A673 (cell line): ENCODE measurements at regions not wholly inside any gene's neighbourhood (a gene's known extent, or its start where the extent isn't known, plus 50 kb on each side); places are given as distances from the start of the nearest gene placed in this dataset.
A peak's percentile ranks its signal among the peaks of the same experiment; 100 is the strongest.

Experiments used
- BruUV-seq: library from RNA; stranded (reverse); fragments of 400-500 nt; replicated peaks from 2 replicates; lab custom pipeline; 2021; lab: Mats Ljungman, UMichigan
- CTCF ChIA-PET: fragments of 300-600 bp; sonication (Branson Sonifier 250); formaldehyde crosslinking; loops from one replicate; lab custom pipeline; 2022; ENCODE audit warnings: antibody characterized with exemption; lab: Charles Lee
- POLR2A ChIA-PET: fragments of 300-600 bp; sonication (Branson Sonifier 250); formaldehyde crosslinking; loops from one replicate; lab custom pipeline; 2022; ENCODE audit warnings: antibody characterized with exemption; ENCODE audit not compliant: low non-redundant PET; lab: Charles Lee
- DNase-seq: peaks from one replicate; pipeline ENCODE4 v3.0.0-alpha.2; 2015; ENCODE audit warnings: low spot score
- H3K27ac ChIP-seq: fragments of 200-600 bp; sonication (generic); 2 replicates; pipeline ENCODE4 v1.5.1; 2016; ENCODE audit warnings: mixed run types, low read depth, mild to moderate bottlenecking, mixed read lengths, antibody characterized with exemption, low read length; ENCODE audit not compliant: poor library complexity, severe bottlenecking
- H3K27me3 ChIP-seq: fragments of 200-600 bp; sonication (generic); replicated peaks from 2 replicates; pipeline ENCODE4 v1.6.1; 2017; ENCODE audit warnings: mixed run types, low read depth, mild to moderate bottlenecking, mixed read lengths, antibody characterized with exemption, low read length; ENCODE audit not compliant: insufficient read depth, poor library complexity
- H3K36me3 ChIP-seq: fragments of 200-600 bp; sonication (generic); 2 replicates; pipeline ENCODE4 v1.6.1; 2016; ENCODE audit warnings: mixed run types, mild to moderate bottlenecking, mixed read lengths, antibody characterized with exemption, low read length; ENCODE audit not compliant: insufficient read depth, poor library complexity, severe bottlenecking
- H3K4me1 ChIP-seq: fragments of 200-600 bp; sonication (generic); 2 replicates; pipeline ENCODE4 v1.6.1; 2017; ENCODE audit warnings: mixed run types, mild to moderate bottlenecking, mixed read lengths, antibody characterized with exemption, low read length; ENCODE audit not compliant: insufficient read depth, poor library complexity, severe bottlenecking
- H3K4me3 ChIP-seq: fragments of 200-600 bp; sonication (generic); 2 replicates; pipeline ENCODE4 v1.5.1; 2016; ENCODE audit warnings: low read depth, mixed run types, mild to moderate bottlenecking, mixed read lengths, low read length; ENCODE audit not compliant: poor library complexity, severe bottlenecking
- H3K9me3 ChIP-seq: fragments of 200-600 bp; sonication (generic); 2 replicates; pipeline ENCODE4 v1.6.1; 2016; ENCODE audit warnings: mixed run types, low read depth, mild to moderate bottlenecking, mixed read lengths, antibody characterized with exemption, low read length; ENCODE audit not compliant: poor library complexity, severe bottlenecking
- CTCF ChIP-seq: fragments of 300-800, 200-600 bp; sonication (generic); conservative IDR thresholded peaks from 2 replicates; pipeline ENCODE4 v1.5.1; 2017; ENCODE audit warnings: low read depth, mild to moderate bottlenecking, antibody characterized with exemption, low read length, moderate library complexity, mixed read lengths
- EZH2 ChIP-seq: fragments of 200-600 bp; sonication (generic); IDR thresholded peaks from 2 replicates; pipeline ENCODE4 v1.6.1; 2017; ENCODE audit warnings: borderline replicate concordance, low read depth, mild to moderate bottlenecking, mixed read lengths, antibody characterized with exemption, low read length; ENCODE audit not compliant: poor library complexity, severe bottlenecking
- intact Hi-C: fragments of 100-400 bp; cut with micrococcal nuclease; formaldehyde crosslinking; loops from one replicate; pipeline ENCODE4 v1.10.0; 2022; ENCODE audit not compliant: unreplicated experiment

- Histone ChIP-seq H3K27ac (no peak overlapping the region), H3K27me3 (peaks cover 14% of the 10 kb centered on the region), H3K4me1 (no peaks in the 10 kb centered on the region), H3K9me3 (no peaks in the 10 kb centered on the region), H3K4me3 (no peak overlapping the region), H3K36me3 (no peaks in the 10 kb centered on the region)
- ChIA-PET CTCF (no interaction called here), POLR2A (no interaction called here)
- no TSS peak for BruUV-seq
- TF ChIP-seq EZH2 (no peak), CTCF (no peak)
- no peak for DNase-seq
- intact Hi-C loops: no loop called here
Observed at GRCh38 chr13:103514188-103514587, 448.0 kb upstream of the SLC10A2 start.

- H3K4me3 ChIP-seq: no peak overlapping the region
- no peaks in the 10 kb centered on the region for H3K9me3 ChIP-seq
- DNase-seq: no peak
- ChIA-PET POLR2A (no interaction called here), CTCF (no interaction called here)
- BruUV-seq: no TSS peak
- H3K27ac ChIP-seq: no peak overlapping the region
- no peak for TF ChIP-seq EZH2
- TF ChIP-seq CTCF: peak; percentile 23; the same call in 1 of the 2 replicates
- intact Hi-C loops: no loop called here
- H3K4me1 ChIP-seq: no peaks in the 10 kb centered on the region
- peaks cover 3% of the 10 kb centered on the region for H3K27me3 ChIP-seq
- no peaks in the 10 kb centered on the region for H3K36me3 ChIP-seq
Observed at GRCh38 chr13:103510007-103510535, 443.9 kb upstream of the SLC10A2 start.

GRCh38 chr13:103497404-103497803, 431.2 kb upstream of the SLC10A2 start:
- intact Hi-C loops: no loop called here
- DNase-seq: no peak
- H3K4me3 ChIP-seq: no peak overlapping the region
- H3K27me3 ChIP-seq: peaks cover 8% of the 10 kb centered on the region
- ChIA-PET POLR2A (no interaction called here), CTCF (no interaction called here)
- BruUV-seq: no TSS peak
- no peak for TF ChIP-seq EZH2
- no peak for TF ChIP-seq CTCF
- no peaks in the 10 kb centered on the region for H3K9me3 ChIP-seq
- no peaks in the 10 kb centered on the region for H3K36me3 ChIP-seq
- no peak overlapping the region for H3K27ac ChIP-seq
- H3K4me1 ChIP-seq: no peaks in the 10 kb centered on the region
